Chondrocyte (in vitro differentiated cells): ENCODE measurements at regions not wholly inside any gene's neighbourhood (a gene's known extent, or its start where the extent isn't known, plus 50 kb on each side); places are given as distances from the start of the nearest gene placed in this dataset.

ENCODE experiments used
- DNase-seq: peaks from one replicate; pipeline ENCODE4 v3.0.0; 2021; ENCODE audit warnings: mixed read lengths, low spot score
- H3K27ac Mint-ChIP-seq: one replicate; pipeline ENCODE4 v1.8.0; 2021; ENCODE audit warnings: mild to moderate bottlenecking, moderate library complexity, mixed read lengths; ENCODE audit not compliant: unreplicated experiment
- H3K27me3 Mint-ChIP-seq: 2 replicates; pipeline ENCODE4 v1.8.0; 2021; ENCODE audit warnings: low read depth, mixed read lengths
- H3K36me3 Mint-ChIP-seq: 2 replicates; pipeline ENCODE4 v1.8.0; 2021; ENCODE audit warnings: low read depth, mixed read lengths
- H3K4me1 Mint-ChIP-seq: 2 replicates; pipeline ENCODE4 v1.8.0; 2021; ENCODE audit warnings: low read depth, mild to moderate bottlenecking, mixed read lengths
- H3K4me3 Mint-ChIP-seq: one replicate; pipeline ENCODE4 v1.8.0; 2021; ENCODE audit warnings: mild to moderate bottlenecking, moderate library complexity, mixed read lengths; ENCODE audit not compliant: unreplicated experiment
- H3K9me3 Mint-ChIP-seq: 2 replicates; pipeline ENCODE4 v1.8.0; 2021; ENCODE audit warnings: low read depth, mixed read lengths
- TF ChIP-seq, protein P1 (sequence below): fragments of 200-600 bp; sonication (generic); IDR thresholded peaks from 2 replicates; pipeline ENCODE4 v1.5.0; 2021; ENCODE audit warnings: antibody characterized with exemption, mild to moderate bottlenecking, moderate library complexity

DNA sequence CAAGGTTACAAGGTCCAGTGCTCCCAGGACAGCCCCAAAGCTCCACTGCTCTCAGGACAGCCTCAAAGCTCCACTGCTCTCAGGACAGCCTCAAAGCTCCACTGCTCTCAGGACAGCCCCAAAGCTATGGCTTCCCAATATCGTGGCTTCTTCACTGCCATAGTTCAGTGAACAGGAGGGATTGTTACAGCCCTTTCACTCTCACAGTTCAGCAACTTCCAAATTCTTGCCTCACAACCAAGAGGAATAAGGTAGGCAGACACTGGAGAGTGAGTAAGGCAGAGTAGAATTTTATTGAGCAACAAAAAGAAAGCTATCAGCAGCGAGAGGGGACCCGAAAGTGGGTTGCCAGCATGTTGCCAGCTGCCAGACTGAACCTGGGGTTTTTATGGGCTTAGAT is 277.6 kb downstream of the CDH10 start:
- H3K9me3 Mint-ChIP-seq: peaks cover 4% of the 10 kb centered on the region
- H3K36me3 Mint-ChIP-seq: no peaks in the 10 kb centered on the region
- no peak for DNase-seq
- no peak overlapping the region for H3K27ac Mint-ChIP-seq
- H3K27me3 Mint-ChIP-seq: no peaks in the 10 kb centered on the region
- H3K4me3 Mint-ChIP-seq: no peak overlapping the region
- peaks cover 6% of the 10 kb centered on the region for H3K4me1 Mint-ChIP-seq
- TF ChIP-seq, protein P1, sequence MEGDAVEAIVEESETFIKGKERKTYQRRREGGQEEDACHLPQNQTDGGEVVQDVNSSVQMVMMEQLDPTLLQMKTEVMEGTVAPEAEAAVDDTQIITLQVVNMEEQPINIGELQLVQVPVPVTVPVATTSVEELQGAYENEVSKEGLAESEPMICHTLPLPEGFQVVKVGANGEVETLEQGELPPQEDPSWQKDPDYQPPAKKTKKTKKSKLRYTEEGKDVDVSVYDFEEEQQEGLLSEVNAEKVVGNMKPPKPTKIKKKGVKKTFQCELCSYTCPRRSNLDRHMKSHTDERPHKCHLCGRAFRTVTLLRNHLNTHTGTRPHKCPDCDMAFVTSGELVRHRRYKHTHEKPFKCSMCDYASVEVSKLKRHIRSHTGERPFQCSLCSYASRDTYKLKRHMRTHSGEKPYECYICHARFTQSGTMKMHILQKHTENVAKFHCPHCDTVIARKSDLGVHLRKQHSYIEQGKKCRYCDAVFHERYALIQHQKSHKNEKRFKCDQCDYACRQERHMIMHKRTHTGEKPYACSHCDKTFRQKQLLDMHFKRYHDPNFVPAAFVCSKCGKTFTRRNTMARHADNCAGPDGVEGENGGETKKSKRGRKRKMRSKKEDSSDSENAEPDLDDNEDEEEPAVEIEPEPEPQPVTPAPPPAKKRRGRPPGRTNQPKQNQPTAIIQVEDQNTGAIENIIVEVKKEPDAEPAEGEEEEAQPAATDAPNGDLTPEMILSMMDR: no peak

- TF ChIP-seq, protein P1: no peak
- Mint-ChIP-seq H3K4me3 (no peak overlapping the region), H3K27me3 (no peaks in the 10 kb centered on the region), H3K36me3 (no peaks in the 10 kb centered on the region), H3K4me1 (no peaks in the 10 kb centered on the region), H3K27ac (no peak overlapping the region), H3K9me3 (peaks cover 3% of the 10 kb centered on the region)
- DNase-seq: no peak
Observed at GRCh38 chr5:24368115-24368514, 276.7 kb downstream of the CDH10 start.

GRCh38 chr5:24376210-24376609 is 268.6 kb downstream of the CDH10 start:
- no peak for DNase-seq

GRCh38 chr5:24376616-24377015 is 268.2 kb downstream of the CDH10 start:
- DNase-seq: no peak
- no peak overlapping the region for H3K4me3 Mint-ChIP-seq
- no peak overlapping the region for H3K27ac Mint-ChIP-seq
- H3K4me1 Mint-ChIP-seq: no peaks in the 10 kb centered on the region
- H3K27me3 Mint-ChIP-seq: no peaks in the 10 kb centered on the region
- H3K9me3 Mint-ChIP-seq: no peaks in the 10 kb centered on the region
- TF ChIP-seq, protein P1: no peak
- no peaks in the 10 kb centered on the region for H3K36me3 Mint-ChIP-seq

More at GRCh38 chr5:24376210-24376609, 268.6 kb downstream of the CDH10 start:
- H3K4me3 Mint-ChIP-seq: no peak overlapping the region
- H3K36me3 Mint-ChIP-seq: no peaks in the 10 kb centered on the region
- H3K27me3 Mint-ChIP-seq: no peaks in the 10 kb centered on the region
- TF ChIP-seq, protein P1: no peak
- H3K4me1 Mint-ChIP-seq: no peaks in the 10 kb centered on the region
- H3K9me3 Mint-ChIP-seq: no peaks in the 10 kb centered on the region
- H3K27ac Mint-ChIP-seq: no peak overlapping the region

- no peak for DNase-seq
- H3K4me3 Mint-ChIP-seq: no peak overlapping the region
- peaks cover under 1% of the 10 kb centered on the region for H3K9me3 Mint-ChIP-seq
- H3K36me3 Mint-ChIP-seq: no peaks in the 10 kb centered on the region
- TF ChIP-seq, protein P1: no peak
- no peaks in the 10 kb centered on the region for H3K4me1 Mint-ChIP-seq
- H3K27me3 Mint-ChIP-seq: no peaks in the 10 kb centered on the region
- no peak overlapping the region for H3K27ac Mint-ChIP-seq
Observed at GRCh38 chr5:24381861-24382489, 262.8 kb downstream of the CDH10 start.
